Esophagus squamous epithelium (tissue), 4 donors: ENCODE measurements at regions not wholly inside any gene's neighbourhood (a gene's known extent, or its start where the extent isn't known, plus 50 kb on each side); places are given as distances from the start of the nearest gene placed in this dataset.
"Not testable (repeated sequence)": the region's sequence is repeated elsewhere in the genome, so short reads cannot be mapped to it uniquely, and the experiment has no call there.

Experiments used
- POLR2A ChIP-seq, 4 donors: fragments of 450-650 bp; IDR thresholded peaks; one replicate each; pipeline ENCODE4 v1.6.1; 2017; ENCODE audit warnings: antibody characterized with exemption in 4 of 4, mild to moderate bottlenecking in 4 of 4, moderate library complexity in 3 of 4
- TF ChIP-seq, protein P1 (sequence below), 6 experiments: fragments of 450-650 bp in 4 of 6; fragments of 200-600 bp in 2 of 6; sonication (generic) in 2 of 6; IDR thresholded peaks; one replicate each; pipeline ENCODE4 v1.5.1; 2016 to 2019; ENCODE audit warnings: antibody characterized with exemption in 6 of 6, mild to moderate bottlenecking in 4 of 6, moderate library complexity in 4 of 6

DNA sequence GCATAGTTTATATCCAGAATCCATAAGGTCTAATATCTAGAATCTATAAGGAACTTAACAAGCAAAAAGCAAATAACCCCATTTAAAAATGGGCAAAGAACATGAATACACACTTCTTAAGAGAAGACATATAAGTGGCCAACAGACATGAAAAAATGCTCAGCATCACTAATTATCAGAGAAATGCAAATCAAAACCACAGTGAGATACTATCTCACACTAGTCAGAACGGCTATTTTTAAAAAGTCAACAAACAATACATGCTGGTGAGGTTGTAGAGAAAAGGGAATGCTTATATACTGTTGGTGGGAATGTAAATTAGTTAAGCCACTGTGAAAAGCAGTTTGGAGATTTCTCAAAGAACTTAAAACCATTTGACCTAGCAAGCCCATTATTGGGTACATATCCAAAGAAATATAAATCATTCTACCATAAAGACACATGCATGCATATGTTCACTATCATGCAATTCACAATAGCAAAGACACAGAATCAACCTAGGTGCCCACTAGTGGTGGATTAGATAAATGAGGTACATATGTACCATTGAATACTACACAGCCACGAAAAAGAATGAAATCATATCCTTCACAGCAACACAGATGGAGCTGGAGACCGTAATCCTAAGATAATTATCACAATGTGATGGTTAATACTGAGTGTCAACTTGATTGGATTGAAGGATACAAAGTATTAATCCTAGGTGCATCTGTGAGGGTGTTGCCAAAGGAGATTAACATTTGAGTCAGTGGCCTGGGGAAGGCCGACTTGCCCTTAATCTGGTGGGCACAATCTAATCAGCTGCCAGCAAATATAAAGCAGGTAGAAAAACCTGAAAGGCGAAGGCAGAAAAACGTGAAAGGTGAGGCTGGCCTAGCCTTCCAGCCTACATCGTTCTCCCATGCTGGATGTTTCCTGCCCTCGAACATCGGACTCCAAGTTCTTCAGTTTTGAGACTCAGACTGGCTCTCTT is 397.2 kb downstream of the NKX6-1 start:
- not testable (repeated sequence) for TF ChIP-seq POLR2A (IDR thresholded peaks at IDR 0.05)
- TF ChIP-seq, protein P1, sequence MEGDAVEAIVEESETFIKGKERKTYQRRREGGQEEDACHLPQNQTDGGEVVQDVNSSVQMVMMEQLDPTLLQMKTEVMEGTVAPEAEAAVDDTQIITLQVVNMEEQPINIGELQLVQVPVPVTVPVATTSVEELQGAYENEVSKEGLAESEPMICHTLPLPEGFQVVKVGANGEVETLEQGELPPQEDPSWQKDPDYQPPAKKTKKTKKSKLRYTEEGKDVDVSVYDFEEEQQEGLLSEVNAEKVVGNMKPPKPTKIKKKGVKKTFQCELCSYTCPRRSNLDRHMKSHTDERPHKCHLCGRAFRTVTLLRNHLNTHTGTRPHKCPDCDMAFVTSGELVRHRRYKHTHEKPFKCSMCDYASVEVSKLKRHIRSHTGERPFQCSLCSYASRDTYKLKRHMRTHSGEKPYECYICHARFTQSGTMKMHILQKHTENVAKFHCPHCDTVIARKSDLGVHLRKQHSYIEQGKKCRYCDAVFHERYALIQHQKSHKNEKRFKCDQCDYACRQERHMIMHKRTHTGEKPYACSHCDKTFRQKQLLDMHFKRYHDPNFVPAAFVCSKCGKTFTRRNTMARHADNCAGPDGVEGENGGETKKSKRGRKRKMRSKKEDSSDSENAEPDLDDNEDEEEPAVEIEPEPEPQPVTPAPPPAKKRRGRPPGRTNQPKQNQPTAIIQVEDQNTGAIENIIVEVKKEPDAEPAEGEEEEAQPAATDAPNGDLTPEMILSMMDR (IDR thresholded peaks at IDR 0.05) = not testable (repeated sequence)
